GM12878 (cell line): ENCODE measurements at regions not wholly inside any gene's neighbourhood (a gene's known extent, or its start where the extent isn't known, plus 50 kb on each side); places are given as distances from the start of the nearest gene placed in this dataset.

Source experiments
- ELK1 ChIP-seq: IDR thresholded peaks from 2 replicates; pipeline ENCODE4 v1.6.1; 2012; ENCODE audit warnings: low read depth, low read length, improper control_type of control experiment
- ETV6 ChIP-seq, 2 experiments: fragments of 450-650 bp in 1 of 2; IDR thresholded peaks in 1 of 2; conservative IDR thresholded peaks in 1 of 2; 2 replicates each; pipeline ENCODE4 v1.6.1; 2014; ENCODE audit warnings: antibody characterized with exemption in 1 of 2, borderline replicate concordance in 1 of 2, low read depth in 1 of 2, mild to moderate bottlenecking in 1 of 2, moderate library complexity in 1 of 2
- EZH2 ChIP-seq: IDR thresholded peaks from 2 replicates; pipeline ENCODE4 v1.6.1; 2012; ENCODE audit warnings: low read depth, mild to moderate bottlenecking, control low read depth, inconsistent platforms, low read length, borderline replicate concordance; ENCODE audit not compliant: control insufficient read depth
- JUND ChIP-seq: IDR thresholded peaks from 2 replicates; pipeline ENCODE4 v1.6.1; 2012; ENCODE audit warnings: low read depth, mild to moderate bottlenecking, low read length, improper control_type of control experiment, moderate library complexity
- POLR2A ChIP-seq: IDR thresholded peaks from 2 replicates; pipeline ENCODE4 v1.6.1; 2011; ENCODE audit warnings: low read depth, mild to moderate bottlenecking, low read length
- SMARCA5 ChIP-seq: fragments of 450-650 bp; IDR thresholded peaks from 2 replicates; pipeline ENCODE4 v1.6.1; 2017; ENCODE audit warnings: mild to moderate bottlenecking
- SP1 ChIP-seq: IDR thresholded peaks from one replicate; pipeline ENCODE4 v1.6.1; 2011; ENCODE audit warnings: low read depth, low read length
- TF ChIP-seq, protein P1 (sequence below), 3 experiments: IDR thresholded peaks in 2 of 3; conservative IDR thresholded peaks in 1 of 3; 2 replicates each; pipeline ENCODE4 v1.5.1; 2011; ENCODE audit warnings: low read depth in 3 of 3, low read length in 3 of 3, mild to moderate bottlenecking in 3 of 3, control low read depth in 2 of 3, moderate library complexity in 2 of 3, inconsistent platforms in 1 of 3, mixed read lengths in 1 of 3; ENCODE audit not compliant: control insufficient read depth in 2 of 3, insufficient read depth in 1 of 3; ENCODE audit errors: extremely low read depth in 1 of 3
- TF ChIP-seq, protein P2 (sequence below): IDR thresholded peaks from 2 replicates; pipeline ENCODE4 v1.6.1; 2012; ENCODE audit warnings: low read depth, low read length, improper control_type of control experiment
- TF ChIP-seq, protein P3 (sequence below): IDR thresholded peaks from 2 replicates; pipeline ENCODE4 v1.6.1; 2012; ENCODE audit warnings: mild to moderate bottlenecking, low read depth, low read length

- TF ChIP-seq EZH2 = no peak
- TF ChIP-seq, protein P1, sequence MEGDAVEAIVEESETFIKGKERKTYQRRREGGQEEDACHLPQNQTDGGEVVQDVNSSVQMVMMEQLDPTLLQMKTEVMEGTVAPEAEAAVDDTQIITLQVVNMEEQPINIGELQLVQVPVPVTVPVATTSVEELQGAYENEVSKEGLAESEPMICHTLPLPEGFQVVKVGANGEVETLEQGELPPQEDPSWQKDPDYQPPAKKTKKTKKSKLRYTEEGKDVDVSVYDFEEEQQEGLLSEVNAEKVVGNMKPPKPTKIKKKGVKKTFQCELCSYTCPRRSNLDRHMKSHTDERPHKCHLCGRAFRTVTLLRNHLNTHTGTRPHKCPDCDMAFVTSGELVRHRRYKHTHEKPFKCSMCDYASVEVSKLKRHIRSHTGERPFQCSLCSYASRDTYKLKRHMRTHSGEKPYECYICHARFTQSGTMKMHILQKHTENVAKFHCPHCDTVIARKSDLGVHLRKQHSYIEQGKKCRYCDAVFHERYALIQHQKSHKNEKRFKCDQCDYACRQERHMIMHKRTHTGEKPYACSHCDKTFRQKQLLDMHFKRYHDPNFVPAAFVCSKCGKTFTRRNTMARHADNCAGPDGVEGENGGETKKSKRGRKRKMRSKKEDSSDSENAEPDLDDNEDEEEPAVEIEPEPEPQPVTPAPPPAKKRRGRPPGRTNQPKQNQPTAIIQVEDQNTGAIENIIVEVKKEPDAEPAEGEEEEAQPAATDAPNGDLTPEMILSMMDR (IDR thresholded peaks at IDR 0.05 in 2 of 3, conservative IDR thresholded peaks at IDR 0.05 in 1 of 3; ENCODE audit: control insufficient read depth in 2 of 3, extremely low read depth in 1 of 3, insufficient read depth in 1 of 3, low read depth in 3 of 3, low read length in 3 of 3) = no peak
- TF ChIP-seq, protein P2, sequence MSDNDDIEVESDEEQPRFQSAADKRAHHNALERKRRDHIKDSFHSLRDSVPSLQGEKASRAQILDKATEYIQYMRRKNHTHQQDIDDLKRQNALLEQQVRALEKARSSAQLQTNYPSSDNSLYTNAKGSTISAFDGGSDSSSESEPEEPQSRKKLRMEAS = no peak
- no peak for TF ChIP-seq ETV6 (conservative IDR thresholded peaks at IDR 0.05 in 1 of 2, IDR thresholded peaks at IDR 0.05 in 1 of 2; ENCODE audit: borderline replicate concordance in 1 of 2, low read depth in 1 of 2)
- TF ChIP-seq, protein P3, sequence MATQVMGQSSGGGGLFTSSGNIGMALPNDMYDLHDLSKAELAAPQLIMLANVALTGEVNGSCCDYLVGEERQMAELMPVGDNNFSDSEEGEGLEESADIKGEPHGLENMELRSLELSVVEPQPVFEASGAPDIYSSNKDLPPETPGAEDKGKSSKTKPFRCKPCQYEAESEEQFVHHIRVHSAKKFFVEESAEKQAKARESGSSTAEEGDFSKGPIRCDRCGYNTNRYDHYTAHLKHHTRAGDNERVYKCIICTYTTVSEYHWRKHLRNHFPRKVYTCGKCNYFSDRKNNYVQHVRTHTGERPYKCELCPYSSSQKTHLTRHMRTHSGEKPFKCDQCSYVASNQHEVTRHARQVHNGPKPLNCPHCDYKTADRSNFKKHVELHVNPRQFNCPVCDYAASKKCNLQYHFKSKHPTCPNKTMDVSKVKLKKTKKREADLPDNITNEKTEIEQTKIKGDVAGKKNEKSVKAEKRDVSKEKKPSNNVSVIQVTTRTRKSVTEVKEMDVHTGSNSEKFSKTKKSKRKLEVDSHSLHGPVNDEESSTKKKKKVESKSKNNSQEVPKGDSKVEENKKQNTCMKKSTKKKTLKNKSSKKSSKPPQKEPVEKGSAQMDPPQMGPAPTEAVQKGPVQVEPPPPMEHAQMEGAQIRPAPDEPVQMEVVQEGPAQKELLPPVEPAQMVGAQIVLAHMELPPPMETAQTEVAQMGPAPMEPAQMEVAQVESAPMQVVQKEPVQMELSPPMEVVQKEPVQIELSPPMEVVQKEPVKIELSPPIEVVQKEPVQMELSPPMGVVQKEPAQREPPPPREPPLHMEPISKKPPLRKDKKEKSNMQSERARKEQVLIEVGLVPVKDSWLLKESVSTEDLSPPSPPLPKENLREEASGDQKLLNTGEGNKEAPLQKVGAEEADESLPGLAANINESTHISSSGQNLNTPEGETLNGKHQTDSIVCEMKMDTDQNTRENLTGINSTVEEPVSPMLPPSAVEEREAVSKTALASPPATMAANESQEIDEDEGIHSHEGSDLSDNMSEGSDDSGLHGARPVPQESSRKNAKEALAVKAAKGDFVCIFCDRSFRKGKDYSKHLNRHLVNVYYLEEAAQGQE = no peak
- no peak for TF ChIP-seq POLR2A
- TF ChIP-seq ELK1 = no peak
- peak; percentile 48; the same call in 1 of the 2 replicates for TF ChIP-seq JUND
- no peak for TF ChIP-seq SMARCA5
- no peak for TF ChIP-seq SP1
Observed at GRCh38 chr2:146451972-146452371, 1392.9 kb upstream of the ACVR2A start.
